ENCODE measurements at regions not wholly inside any gene's neighbourhood (a gene's known extent, or its start where the extent isn't known, plus 50 kb on each side); places are given as distances from the start of the nearest gene placed in this dataset.

GRCh38 chr9:30943446-30944224 is 1440.8 kb upstream of the ACO1 start (continued):
- TF ChIP-seq, protein P1, sequence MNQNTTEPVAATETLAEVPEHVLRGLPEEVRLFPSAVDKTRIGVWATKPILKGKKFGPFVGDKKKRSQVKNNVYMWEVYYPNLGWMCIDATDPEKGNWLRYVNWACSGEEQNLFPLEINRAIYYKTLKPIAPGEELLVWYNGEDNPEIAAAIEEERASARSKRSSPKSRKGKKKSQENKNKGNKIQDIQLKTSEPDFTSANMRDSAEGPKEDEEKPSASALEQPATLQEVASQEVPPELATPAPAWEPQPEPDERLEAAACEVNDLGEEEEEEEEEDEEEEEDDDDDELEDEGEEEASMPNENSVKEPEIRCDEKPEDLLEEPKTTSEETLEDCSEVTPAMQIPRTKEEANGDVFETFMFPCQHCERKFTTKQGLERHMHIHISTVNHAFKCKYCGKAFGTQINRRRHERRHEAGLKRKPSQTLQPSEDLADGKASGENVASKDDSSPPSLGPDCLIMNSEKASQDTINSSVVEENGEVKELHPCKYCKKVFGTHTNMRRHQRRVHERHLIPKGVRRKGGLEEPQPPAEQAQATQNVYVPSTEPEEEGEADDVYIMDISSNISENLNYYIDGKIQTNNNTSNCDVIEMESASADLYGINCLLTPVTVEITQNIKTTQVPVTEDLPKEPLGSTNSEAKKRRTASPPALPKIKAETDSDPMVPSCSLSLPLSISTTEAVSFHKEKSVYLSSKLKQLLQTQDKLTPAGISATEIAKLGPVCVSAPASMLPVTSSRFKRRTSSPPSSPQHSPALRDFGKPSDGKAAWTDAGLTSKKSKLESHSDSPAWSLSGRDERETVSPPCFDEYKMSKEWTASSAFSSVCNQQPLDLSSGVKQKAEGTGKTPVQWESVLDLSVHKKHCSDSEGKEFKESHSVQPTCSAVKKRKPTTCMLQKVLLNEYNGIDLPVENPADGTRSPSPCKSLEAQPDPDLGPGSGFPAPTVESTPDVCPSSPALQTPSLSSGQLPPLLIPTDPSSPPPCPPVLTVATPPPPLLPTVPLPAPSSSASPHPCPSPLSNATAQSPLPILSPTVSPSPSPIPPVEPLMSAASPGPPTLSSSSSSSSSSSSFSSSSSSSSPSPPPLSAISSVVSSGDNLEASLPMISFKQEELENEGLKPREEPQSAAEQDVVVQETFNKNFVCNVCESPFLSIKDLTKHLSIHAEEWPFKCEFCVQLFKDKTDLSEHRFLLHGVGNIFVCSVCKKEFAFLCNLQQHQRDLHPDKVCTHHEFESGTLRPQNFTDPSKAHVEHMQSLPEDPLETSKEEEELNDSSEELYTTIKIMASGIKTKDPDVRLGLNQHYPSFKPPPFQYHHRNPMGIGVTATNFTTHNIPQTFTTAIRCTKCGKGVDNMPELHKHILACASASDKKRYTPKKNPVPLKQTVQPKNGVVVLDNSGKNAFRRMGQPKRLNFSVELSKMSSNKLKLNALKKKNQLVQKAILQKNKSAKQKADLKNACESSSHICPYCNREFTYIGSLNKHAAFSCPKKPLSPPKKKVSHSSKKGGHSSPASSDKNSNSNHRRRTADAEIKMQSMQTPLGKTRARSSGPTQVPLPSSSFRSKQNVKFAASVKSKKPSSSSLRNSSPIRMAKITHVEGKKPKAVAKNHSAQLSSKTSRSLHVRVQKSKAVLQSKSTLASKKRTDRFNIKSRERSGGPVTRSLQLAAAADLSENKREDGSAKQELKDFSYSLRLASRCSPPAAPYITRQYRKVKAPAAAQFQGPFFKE (tag by site-specific recombination; IDR thresholded peaks at IDR 0.05; ENCODE audit: borderline replicate concordance): no peak
- TF ChIP-seq ZBTB17 (tag by site-specific recombination; IDR thresholded peaks at IDR 0.05) (no peak), ZFHX2 (tag by site-specific recombination; conservative IDR thresholded peaks at IDR 0.05) (no peak)

DNA sequence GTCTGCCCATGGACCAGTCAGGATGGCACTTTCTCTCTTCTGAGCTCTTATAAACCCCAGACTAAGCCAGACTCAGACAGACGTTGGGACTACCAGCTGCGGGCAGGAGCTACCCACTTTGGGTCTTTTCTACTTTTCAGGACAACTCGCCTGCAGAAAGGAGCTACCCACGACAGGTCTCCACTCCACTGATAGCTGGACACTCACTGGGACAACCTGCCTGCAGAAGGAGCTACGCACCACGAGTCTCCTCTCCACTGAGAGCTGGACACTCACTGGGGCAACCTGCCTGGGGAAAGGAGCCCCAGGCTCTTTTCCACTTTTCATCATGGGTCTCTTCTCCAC is 1440.2 kb upstream of the ACO1 start:
- POLR2A ChIA-PET: no interaction called here
- no peaks in the 10 kb centered on the region for H3K9me3 ChIP-seq (ENCODE audit: control insufficient read depth, insufficient read depth, low read depth, low read length)
- CTCF ChIA-PET: no interaction called here
- no peaks in the 10 kb centered on the region; the same call in 1 of the 2 replicates for H3K4me1 ChIP-seq (ENCODE audit: control insufficient read depth, insufficient read depth, low read length)
- no peak overlapping the region for H3K27ac ChIP-seq (ENCODE audit: extremely low read depth, low read depth, low read length)
- no peak for TF ChIP-seq SETDB1 (IDR thresholded peaks at IDR 0.05; ENCODE audit: insufficient read length, low read length)
- TF ChIP-seq ZXDB (tag by site-specific recombination; IDR thresholded peaks at IDR 0.05): no peak
- no peak for TF ChIP-seq TRIM28 (IDR thresholded peaks at IDR 0.05; ENCODE audit: borderline replicate concordance, low read length)
- no peak for TF ChIP-seq ZNF426 (tag by site-specific recombination; IDR thresholded peaks at IDR 0.05)
- TF ChIP-seq ZNF555 (tag by site-specific recombination; conservative IDR thresholded peaks at IDR 0.05): no peak
- TF ChIP-seq ELK4 (IDR thresholded peaks at IDR 0.05; ENCODE audit: borderline replicate concordance, low read depth, low read length): no peak
- no peak for TF ChIP-seq ZNF239 (tag by site-specific recombination; IDR thresholded peaks at IDR 0.05)
- no peak for TF ChIP-seq ZNF248 (tag by site-specific recombination; IDR thresholded peaks at IDR 0.05)
- TF ChIP-seq ZIC2 (tag by site-specific recombination; IDR thresholded peaks at IDR 0.05): no peak
- no peak for TF ChIP-seq ZNF624 (tag by site-specific recombination; IDR thresholded peaks at IDR 0.05)
- no peak for TF ChIP-seq PRDM1 (tag by site-specific recombination; IDR thresholded peaks at IDR 0.05)
- TF ChIP-seq ZNF670 (tag by site-specific recombination; IDR thresholded peaks at IDR 0.05; ENCODE audit: low read depth): no peak
- TF ChIP-seq IKZF3 (tag by site-specific recombination; IDR thresholded peaks at IDR 0.05): no peak
- TF ChIP-seq HOXA7 (CRISPR knock-in tag; IDR thresholded peaks at IDR 0.05; ENCODE audit: borderline replicate concordance): no peak
- no peak for TF ChIP-seq ZFP3 (tag by site-specific recombination; IDR thresholded peaks at IDR 0.05; ENCODE audit: low read depth)
- no peak for TF ChIP-seq ZNF169 (tag by site-specific recombination; IDR thresholded peaks at IDR 0.05)
- TF ChIP-seq, protein P2, sequence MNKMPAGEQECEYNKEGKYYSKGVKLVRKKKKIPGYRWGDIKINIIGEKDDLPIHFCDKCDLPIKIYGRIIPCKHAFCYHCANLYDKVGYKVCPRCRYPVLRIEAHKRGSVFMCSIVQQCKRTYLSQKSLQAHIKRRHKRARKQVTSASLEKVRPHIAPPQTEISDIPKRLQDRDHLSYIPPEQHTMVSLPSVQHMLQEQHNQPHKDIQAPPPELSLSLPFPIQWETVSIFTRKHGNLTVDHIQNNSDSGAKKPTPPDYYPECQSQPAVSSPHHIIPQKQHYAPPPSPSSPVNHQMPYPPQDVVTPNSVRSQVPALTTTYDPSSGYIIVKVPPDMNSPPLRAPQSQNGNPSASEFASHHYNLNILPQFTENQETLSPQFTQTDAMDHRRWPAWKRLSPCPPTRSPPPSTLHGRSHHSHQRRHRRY (tag by site-specific recombination; IDR thresholded peaks at IDR 0.05): no peak
- no peak for TF ChIP-seq ZBTB8A (tag by site-specific recombination; IDR thresholded peaks at IDR 0.05)
- TF ChIP-seq TCF7L2 (IDR thresholded peaks at IDR 0.05; ENCODE audit: borderline replicate concordance, low read depth, low read length): no peak
- no peak for TF ChIP-seq ZBTB44 (tag by site-specific recombination; IDR thresholded peaks at IDR 0.05)
- H3K4me3 ChIP-seq (ENCODE audit: low read depth, low read length): no peak overlapping the region
- H3K36me3 ChIP-seq (ENCODE audit: control insufficient read depth in 2 of 2, insufficient read depth in 1 of 2, low read length in 2 of 2): no peaks in the 10 kb centered on the region

Measured in HEK293 (cell line).